B cell (primary cell): ENCODE measurements at regions not wholly inside any gene's neighbourhood (a gene's known extent, or its start where the extent isn't known, plus 50 kb on each side); places are given as distances from the start of the nearest gene placed in this dataset.

Experiments
- CTCF ChIP-seq: fragments of 200-600 bp; IDR thresholded peaks from one replicate; pipeline ENCODE4 v1.8.0; 2022; ENCODE audit warnings: antibody characterized with exemption, mild to moderate bottlenecking
- EZH2 ChIP-seq: IDR thresholded peaks from 2 replicates; pipeline ENCODE4 v1.6.1; 2012; ENCODE audit warnings: borderline replicate concordance, low read depth, mild to moderate bottlenecking, moderate library complexity, low read length; ENCODE audit not compliant: insufficient read depth, poor library complexity, severe bottlenecking

GRCh38 chr7:80346704-80347103, 165.2 kb downstream of the GNAT3 start:
- TF ChIP-seq EZH2 (no peak), CTCF (no peak)
